ENCODE measurements at regions not wholly inside any gene's neighbourhood (a gene's known extent, or its start where the extent isn't known, plus 50 kb on each side); places are given as distances from the start of the nearest gene placed in this dataset.

DNA sequence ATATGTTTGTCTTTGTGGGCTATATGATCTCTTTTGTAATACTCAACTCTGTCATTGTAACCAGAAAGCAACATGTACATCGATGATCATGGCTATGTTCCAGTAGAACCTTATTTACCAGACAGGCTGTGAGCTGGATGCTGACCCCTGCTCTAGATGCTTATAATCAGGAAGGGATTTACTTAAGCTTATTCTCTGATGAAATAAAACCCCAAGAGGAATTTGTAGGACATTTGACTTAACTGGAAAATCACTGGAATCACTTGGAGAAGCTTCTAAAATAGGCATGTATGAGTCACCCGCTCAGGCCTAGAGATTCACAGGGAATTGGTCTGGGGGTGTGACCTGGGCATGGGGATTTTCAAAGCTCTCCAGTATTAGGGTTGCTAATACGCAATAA, 285.8 kb upstream of the ZNF608 start:
- no peaks in the 10 kb centered on the region for H3K36me3 ChIP-seq (ENCODE audit: control insufficient read depth in 3 of 3, insufficient read depth in 3 of 3, low read length in 3 of 3)
- no peak overlapping the region for H3K27ac ChIP-seq (ENCODE audit: low read depth, low read length)
- no peaks in the 10 kb centered on the region for H3K27me3 ChIP-seq (ENCODE audit: control insufficient read depth in 3 of 3, insufficient read depth in 3 of 3, low read length in 3 of 3)
- no peak overlapping the region for H3K4me3 ChIP-seq (ENCODE audit: low read length in 3 of 3)
- H3K4me1 ChIP-seq (ENCODE audit: control insufficient read depth in 3 of 3, insufficient read depth in 3 of 3, low read length in 3 of 3): no peaks in the 10 kb centered on the region
- no peak overlapping the region for H3K9ac ChIP-seq (ENCODE audit: low read depth in 1 of 3, low read length in 3 of 3)
- no peaks in the 10 kb centered on the region for H3K9me3 ChIP-seq (ENCODE audit: control insufficient read depth in 3 of 3, low read length in 3 of 3)

DNA sequence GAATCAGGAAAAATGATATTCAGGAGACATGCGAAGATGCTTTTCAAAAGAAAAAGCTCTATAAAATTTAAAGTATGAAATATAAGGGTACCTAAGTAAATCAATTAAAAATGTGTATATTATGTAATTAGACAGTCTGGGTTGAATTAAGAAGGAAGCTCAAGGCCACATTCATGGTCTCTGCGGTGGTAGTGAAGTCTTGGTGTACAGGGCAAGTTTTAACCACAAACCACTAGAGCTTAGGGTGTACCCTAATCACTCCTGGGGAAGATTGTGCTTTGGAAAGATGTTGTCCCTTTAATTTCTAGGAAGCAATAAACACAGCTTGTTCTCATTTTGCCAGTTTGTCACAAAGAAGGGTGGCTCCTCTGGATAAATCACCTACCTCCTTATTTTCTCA, 287.2 kb upstream of the ZNF608 start:
- Histone ChIP-seq H3K4me1 (ENCODE audit: control insufficient read depth in 3 of 3, insufficient read depth in 3 of 3, low read length in 3 of 3) (no peaks in the 10 kb centered on the region), H3K36me3 (ENCODE audit: control insufficient read depth in 3 of 3, insufficient read depth in 3 of 3, low read length in 3 of 3) (no peaks in the 10 kb centered on the region), H3K27me3 (ENCODE audit: control insufficient read depth in 3 of 3, insufficient read depth in 3 of 3, low read length in 3 of 3) (no peaks in the 10 kb centered on the region), H3K4me3 (ENCODE audit: low read length in 3 of 3) (no peak overlapping the region), H3K9ac (ENCODE audit: low read depth in 1 of 3, low read length in 3 of 3) (no peak overlapping the region), H3K27ac (ENCODE audit: low read depth, low read length) (no peak overlapping the region), H3K9me3 (ENCODE audit: control insufficient read depth in 3 of 3, low read length in 3 of 3) (no peaks in the 10 kb centered on the region)

DNA sequence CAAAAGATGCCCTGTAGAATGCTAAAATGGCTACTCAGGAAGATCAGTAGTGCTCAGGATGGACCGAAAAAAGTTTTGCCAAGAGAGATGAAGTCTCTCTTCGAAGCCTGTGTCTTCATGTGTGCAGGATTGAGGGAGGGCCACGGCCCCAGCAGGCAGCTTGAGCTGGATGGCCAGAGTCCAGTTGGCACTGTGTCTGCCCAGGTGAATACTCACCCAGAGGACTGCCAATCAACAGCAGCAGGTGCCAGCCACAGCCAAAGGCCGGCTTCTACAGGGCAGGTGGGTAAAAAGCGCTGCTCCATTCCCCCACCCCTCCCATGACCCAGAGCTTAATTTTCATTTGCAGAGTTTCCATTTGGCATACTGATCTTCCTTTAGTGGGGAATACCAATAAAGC, 287.9 kb upstream of the ZNF608 start:
- Histone ChIP-seq H3K27ac (ENCODE audit: low read depth, low read length) (no peak overlapping the region), H3K36me3 (ENCODE audit: control insufficient read depth in 3 of 3, insufficient read depth in 3 of 3, low read length in 3 of 3) (no peaks in the 10 kb centered on the region), H3K4me3 (ENCODE audit: low read length in 3 of 3) (no peak overlapping the region), H3K9ac (ENCODE audit: low read depth in 1 of 3, low read length in 3 of 3) (no peak overlapping the region), H3K4me1 (ENCODE audit: control insufficient read depth in 3 of 3, insufficient read depth in 3 of 3, low read length in 3 of 3) (no peaks in the 10 kb centered on the region), H3K27me3 (ENCODE audit: control insufficient read depth in 3 of 3, insufficient read depth in 3 of 3, low read length in 3 of 3) (no peaks in the 10 kb centered on the region), H3K9me3 (ENCODE audit: control insufficient read depth in 3 of 3, low read length in 3 of 3) (no peaks in the 10 kb centered on the region)

DNA sequence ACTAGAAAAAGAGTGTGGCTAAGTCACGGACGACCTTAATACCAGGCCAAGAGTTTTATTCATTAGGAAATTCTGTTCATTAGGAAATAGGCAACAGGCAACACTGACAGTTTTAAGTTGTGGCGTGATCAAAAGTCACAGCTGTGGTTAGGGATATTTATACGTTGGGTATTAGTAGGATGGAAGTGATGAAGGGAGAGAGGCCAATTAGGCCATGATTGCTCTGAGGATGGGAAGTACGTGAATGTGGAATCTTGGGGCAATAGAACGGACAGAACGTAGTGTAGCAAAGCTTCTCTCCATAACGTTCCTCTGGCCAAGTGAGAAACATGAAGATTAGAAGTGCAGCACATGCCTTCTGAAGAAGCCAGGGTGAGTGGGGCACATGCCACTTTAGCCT, 290.1 kb upstream of the ZNF608 start:
- no peaks in the 10 kb centered on the region for H3K4me1 ChIP-seq (ENCODE audit: control insufficient read depth in 3 of 3, insufficient read depth in 3 of 3, low read length in 3 of 3)

DNA sequence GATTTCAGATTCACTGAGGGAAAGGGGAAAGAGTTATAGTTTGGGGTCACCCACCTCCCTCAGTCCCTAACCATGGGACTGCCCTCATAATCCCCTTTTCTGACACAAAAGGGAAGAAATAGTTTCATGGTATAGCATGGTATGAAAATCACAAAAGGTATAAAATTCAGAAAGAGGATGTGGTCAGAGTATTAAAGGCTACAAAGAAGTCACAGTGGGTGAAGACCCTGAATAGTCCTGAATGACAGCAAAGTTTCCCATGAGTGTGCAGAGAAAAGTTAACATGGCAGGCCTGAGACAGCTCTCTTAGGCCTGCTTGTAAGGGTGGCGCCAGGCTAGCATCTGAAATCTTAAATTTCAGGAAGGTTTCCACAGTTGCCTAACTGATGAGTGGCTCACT, 290.6 kb upstream of the ZNF608 start:
- peaks cover 0 to under 1% (median 0%) of the 10 kb centered on the region in 3 donors for H3K4me1 ChIP-seq (ENCODE audit: control insufficient read depth in 3 of 3, insufficient read depth in 3 of 3, low read length in 3 of 3)
- no peaks in the 10 kb centered on the region for H3K9me3 ChIP-seq (ENCODE audit: control insufficient read depth in 3 of 3, low read length in 3 of 3)
- H3K27me3 ChIP-seq (ENCODE audit: control insufficient read depth in 3 of 3, insufficient read depth in 3 of 3, low read length in 3 of 3): no peaks in the 10 kb centered on the region
- no peak overlapping the region for H3K27ac ChIP-seq (ENCODE audit: low read depth, low read length)
- H3K36me3 ChIP-seq (ENCODE audit: control insufficient read depth in 3 of 3, insufficient read depth in 3 of 3, low read length in 3 of 3): no peaks in the 10 kb centered on the region
- H3K9ac ChIP-seq (ENCODE audit: low read depth in 1 of 3, low read length in 3 of 3): no peak overlapping the region
- H3K4me3 ChIP-seq (ENCODE audit: low read length in 3 of 3): no peak overlapping the region

More for the DNA sequence above, 290.1 kb upstream of the ZNF608 start:
- no peak overlapping the region for H3K27ac ChIP-seq (ENCODE audit: low read depth, low read length)
- H3K27me3 ChIP-seq (ENCODE audit: control insufficient read depth in 3 of 3, insufficient read depth in 3 of 3, low read length in 3 of 3): no peaks in the 10 kb centered on the region
- no peak overlapping the region for H3K4me3 ChIP-seq (ENCODE audit: low read length in 3 of 3)
- no peak overlapping the region for H3K9ac ChIP-seq (ENCODE audit: low read depth in 1 of 3, low read length in 3 of 3)
- H3K36me3 ChIP-seq (ENCODE audit: control insufficient read depth in 3 of 3, insufficient read depth in 3 of 3, low read length in 3 of 3): no peaks in the 10 kb centered on the region
- no peaks in the 10 kb centered on the region for H3K9me3 ChIP-seq (ENCODE audit: control insufficient read depth in 3 of 3, low read length in 3 of 3)

DNA sequence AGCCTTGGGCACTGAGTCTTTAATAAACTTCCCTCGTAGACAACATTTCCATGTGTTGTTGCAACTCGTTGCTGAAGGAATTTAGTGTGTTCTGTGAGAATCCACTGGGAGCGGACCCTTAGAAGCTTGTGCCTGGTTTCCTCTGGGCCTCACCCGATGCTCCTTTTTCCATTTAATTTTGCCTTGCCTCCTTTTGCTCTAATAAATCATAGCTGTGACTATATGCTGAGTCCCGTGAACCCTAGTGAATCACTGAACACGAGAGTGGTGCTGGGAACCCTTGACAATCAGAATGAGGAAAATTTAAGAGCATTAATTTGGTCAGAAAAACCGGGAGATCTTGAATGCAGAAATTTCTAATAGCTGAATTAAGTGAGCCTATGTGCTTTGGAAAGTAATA, 291.1 kb upstream of the ZNF608 start:
- Histone ChIP-seq H3K27ac (ENCODE audit: low read depth, low read length) (no peak overlapping the region), H3K36me3 (ENCODE audit: control insufficient read depth in 3 of 3, insufficient read depth in 3 of 3, low read length in 3 of 3) (no peaks in the 10 kb centered on the region), H3K9ac (ENCODE audit: low read depth in 1 of 3, low read length in 3 of 3) (no peak overlapping the region), H3K9me3 (ENCODE audit: control insufficient read depth in 3 of 3, low read length in 3 of 3) (no peaks in the 10 kb centered on the region), H3K4me3 (ENCODE audit: low read length in 3 of 3) (no peak overlapping the region), H3K4me1 (ENCODE audit: control insufficient read depth in 3 of 3, insufficient read depth in 3 of 3, low read length in 3 of 3) (peaks cover 0 to 6% (median 0%) of the 10 kb centered on the region in 3 donors), H3K27me3 (ENCODE audit: control insufficient read depth in 3 of 3, insufficient read depth in 3 of 3, low read length in 3 of 3) (no peaks in the 10 kb centered on the region)

DNA sequence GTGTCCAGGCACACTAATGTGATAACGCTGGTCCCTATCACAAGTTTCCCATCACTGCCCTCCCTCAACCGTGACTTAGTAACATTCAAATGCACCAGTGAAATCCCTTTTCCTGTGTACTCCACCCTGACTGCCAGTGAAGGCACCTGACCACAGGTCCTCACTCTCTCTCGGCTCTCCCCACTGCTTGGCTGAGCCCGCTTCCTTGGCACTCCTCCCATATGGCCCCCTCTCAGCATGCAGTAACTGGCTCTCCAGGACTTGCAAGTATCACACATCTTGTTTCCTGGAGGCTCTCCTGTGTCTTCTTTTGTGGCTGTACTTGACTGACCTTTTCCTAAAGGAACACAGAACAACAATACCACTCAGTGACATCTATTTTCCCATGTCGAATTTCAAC, 292.0 kb upstream of the ZNF608 start:
- Histone ChIP-seq H3K27me3 (ENCODE audit: control insufficient read depth in 3 of 3, insufficient read depth in 3 of 3, low read length in 3 of 3) (no peaks in the 10 kb centered on the region), H3K27ac (ENCODE audit: low read depth, low read length) (no peak overlapping the region), H3K36me3 (ENCODE audit: control insufficient read depth in 3 of 3, insufficient read depth in 3 of 3, low read length in 3 of 3) (no peaks in the 10 kb centered on the region), H3K9ac (ENCODE audit: low read depth in 1 of 3, low read length in 3 of 3) (no peak overlapping the region), H3K4me1 (ENCODE audit: control insufficient read depth in 3 of 3, insufficient read depth in 3 of 3, low read length in 3 of 3) (peaks cover 2 to 15% (median 8%) of the 10 kb centered on the region in 3 donors), H3K9me3 (ENCODE audit: control insufficient read depth in 3 of 3, low read length in 3 of 3) (no peaks in the 10 kb centered on the region), H3K4me3 (ENCODE audit: low read length in 3 of 3) (no peak overlapping the region)

DNA sequence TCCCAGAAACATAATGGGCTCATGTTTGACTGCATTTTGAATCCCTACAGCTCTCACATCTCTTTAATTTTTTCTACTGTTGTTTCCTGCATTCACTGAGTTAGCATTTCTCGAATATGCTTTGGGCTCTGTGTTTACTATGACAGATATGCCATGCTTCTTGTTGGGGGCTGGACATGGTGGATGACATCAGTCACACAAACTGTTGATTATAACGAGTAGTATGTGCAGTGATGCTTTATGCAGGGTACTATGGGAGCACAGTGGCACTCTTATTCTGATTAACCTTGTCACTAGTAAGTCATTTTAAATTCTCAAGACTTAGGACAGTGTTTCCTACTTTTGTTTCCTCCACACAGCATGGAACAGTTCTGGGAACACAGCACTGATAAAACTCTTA, 295.4 kb upstream of the ZNF608 start:
- H3K27ac ChIP-seq (ENCODE audit: low read depth, low read length): no peak overlapping the region
- H3K9ac ChIP-seq (ENCODE audit: low read depth in 1 of 3, low read length in 3 of 3): no peak overlapping the region
- H3K4me1 ChIP-seq (ENCODE audit: control insufficient read depth in 3 of 3, insufficient read depth in 3 of 3, low read length in 3 of 3): peaks cover 14 to 25% (median 20%) of the 10 kb centered on the region in 3 donors
- H3K4me3 ChIP-seq (ENCODE audit: low read length in 3 of 3): no peak overlapping the region
- no peaks in the 10 kb centered on the region for H3K36me3 ChIP-seq (ENCODE audit: control insufficient read depth in 3 of 3, insufficient read depth in 3 of 3, low read length in 3 of 3)
- H3K27me3 ChIP-seq (ENCODE audit: control insufficient read depth in 3 of 3, insufficient read depth in 3 of 3, low read length in 3 of 3): no peaks in the 10 kb centered on the region
- no peaks in the 10 kb centered on the region for H3K9me3 ChIP-seq (ENCODE audit: control insufficient read depth in 3 of 3, low read length in 3 of 3)

DNA sequence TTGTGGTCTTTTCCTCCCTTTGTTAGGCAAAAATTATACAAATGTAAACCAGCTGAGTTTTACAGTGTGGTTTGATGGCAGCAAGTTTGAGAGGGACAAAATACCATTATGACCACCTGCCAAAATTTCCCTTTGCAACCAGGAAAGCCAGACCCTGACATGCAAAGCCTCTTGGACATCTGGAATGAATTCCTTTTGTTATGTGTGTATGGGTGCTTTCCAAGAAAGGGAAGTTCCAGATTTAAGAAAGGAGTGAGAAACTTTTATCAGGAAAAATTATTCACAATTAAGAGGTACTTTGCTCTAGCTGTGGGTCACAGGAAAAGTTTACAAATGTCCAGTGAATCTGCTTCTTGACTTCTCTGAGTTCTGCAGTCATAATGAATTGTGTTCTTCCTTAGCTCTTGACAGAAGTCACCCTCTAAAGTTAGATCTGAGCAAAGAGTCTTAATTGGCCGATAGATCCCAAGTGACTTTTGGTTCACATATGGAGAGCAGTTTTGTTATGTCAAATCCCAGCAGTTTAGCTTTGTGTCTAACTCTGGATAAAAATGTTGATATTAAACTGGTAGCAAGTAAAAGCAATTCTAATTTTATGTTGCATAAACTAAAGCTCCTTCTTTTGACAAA, 295.9 kb upstream of the ZNF608 start:
- Histone ChIP-seq H3K27me3 (ENCODE audit: control insufficient read depth in 3 of 3, insufficient read depth in 3 of 3, low read length in 3 of 3) (no peaks in the 10 kb centered on the region), H3K9me3 (ENCODE audit: control insufficient read depth in 3 of 3, low read length in 3 of 3) (no peaks in the 10 kb centered on the region), H3K4me3 (ENCODE audit: low read length in 3 of 3) (no peak overlapping the region), H3K36me3 (ENCODE audit: control insufficient read depth in 3 of 3, insufficient read depth in 3 of 3, low read length in 3 of 3) (no peaks in the 10 kb centered on the region), H3K27ac (ENCODE audit: low read depth, low read length) (no peak overlapping the region), H3K4me1 (ENCODE audit: control insufficient read depth in 3 of 3, insufficient read depth in 3 of 3, low read length in 3 of 3) (peaks cover 14 to 25% (median 20%) of the 10 kb centered on the region in 3 donors), H3K9ac (ENCODE audit: low read depth in 1 of 3, low read length in 3 of 3) (no peak overlapping the region)

DNA sequence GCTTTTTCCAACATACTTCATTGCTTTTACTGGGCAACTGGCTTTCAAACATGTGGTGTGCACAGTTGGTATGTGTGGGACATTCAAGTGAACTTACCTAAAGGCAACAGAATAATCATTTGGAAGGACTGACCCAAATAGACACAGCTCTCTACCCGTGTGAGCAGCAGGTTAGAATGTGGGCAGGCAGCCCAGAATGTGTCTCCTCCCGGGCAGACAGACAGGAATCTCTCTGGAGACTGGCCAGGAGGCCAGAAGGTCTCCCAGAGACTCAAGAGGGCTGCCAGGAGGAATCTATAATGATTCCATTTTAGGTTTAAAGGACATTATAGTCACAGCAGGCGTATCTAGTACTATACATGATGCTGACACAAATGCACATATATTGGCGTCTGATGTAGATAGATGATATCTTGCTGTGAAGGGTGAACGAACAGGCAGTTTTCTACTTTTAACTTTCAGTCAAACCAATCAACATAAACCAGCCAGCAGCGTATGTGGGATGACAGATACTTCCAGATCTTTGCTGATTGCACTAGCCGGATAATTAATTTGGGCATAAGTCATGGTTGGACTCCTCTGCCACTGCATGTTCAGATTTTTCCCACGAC, 297.4 kb upstream of the ZNF608 start:
- Histone ChIP-seq H3K4me1 (ENCODE audit: control insufficient read depth in 3 of 3, insufficient read depth in 3 of 3, low read length in 3 of 3) (peaks cover 14 to 25% (median 20%) of the 10 kb centered on the region in 3 donors), H3K36me3 (ENCODE audit: control insufficient read depth in 3 of 3, insufficient read depth in 3 of 3, low read length in 3 of 3) (no peaks in the 10 kb centered on the region), H3K9me3 (ENCODE audit: control insufficient read depth in 3 of 3, low read length in 3 of 3) (no peaks in the 10 kb centered on the region), H3K27me3 (ENCODE audit: control insufficient read depth in 3 of 3, insufficient read depth in 3 of 3, low read length in 3 of 3) (no peaks in the 10 kb centered on the region), H3K4me3 (ENCODE audit: low read length in 3 of 3) (no peak overlapping the region), H3K9ac (ENCODE audit: low read depth in 1 of 3, low read length in 3 of 3) (no peak overlapping the region), H3K27ac (ENCODE audit: low read depth, low read length) (no peak overlapping the region)
